Progenitor cell of endocrine pancreas (in vitro differentiated cells): ENCODE measurements at regions not wholly inside any gene's neighbourhood (a gene's known extent, or its start where the extent isn't known, plus 50 kb on each side); places are given as distances from the start of the nearest gene placed in this dataset.

ENCODE experiments used
- DNase-seq: peaks from one replicate; pipeline ENCODE4 v3.0.0; 2021; ENCODE audit warnings: low spot score; ENCODE audit not compliant: unreplicated experiment
- H3K27ac Mint-ChIP-seq: 2 replicates; pipeline ENCODE4 v1.8.0; 2021; ENCODE audit warnings: mild to moderate bottlenecking, moderate library complexity, mixed read lengths
- H3K27me3 Mint-ChIP-seq: 2 replicates; pipeline ENCODE4 v1.8.0; 2021; ENCODE audit warnings: mixed read lengths
- H3K36me3 Mint-ChIP-seq: 2 replicates; pipeline ENCODE4 v1.8.0; 2022; ENCODE audit warnings: mixed read lengths; ENCODE audit not compliant: insufficient read depth
- H3K4me1 Mint-ChIP-seq: 2 replicates; pipeline ENCODE4 v1.8.0; 2021; ENCODE audit warnings: low read depth, mixed read lengths
- H3K4me3 Mint-ChIP-seq: 2 replicates; pipeline ENCODE4 v1.8.0; 2021; ENCODE audit warnings: low read depth, mild to moderate bottlenecking, moderate library complexity, mixed read lengths
- H3K9me3 Mint-ChIP-seq: 2 replicates; pipeline ENCODE4 v1.8.0; 2021; ENCODE audit warnings: low read depth, mixed read lengths
- CTCF ChIP-seq: fragments of 200-600 bp; sonication (generic); IDR thresholded peaks from one replicate; pipeline ENCODE4 v1.5.0; 2021; ENCODE audit warnings: antibody characterized with exemption, mild to moderate bottlenecking; ENCODE audit not compliant: unreplicated experiment

GRCh38 chr4:119946359-119946758, 120.3 kb downstream of the MAD2L1 start:
- DNase-seq: no peak
- H3K4me1 Mint-ChIP-seq: no peaks in the 10 kb centered on the region
- H3K36me3 Mint-ChIP-seq: no peaks in the 10 kb centered on the region
- H3K27ac Mint-ChIP-seq: no peak overlapping the region
- H3K27me3 Mint-ChIP-seq: no peaks in the 10 kb centered on the region
- H3K4me3 Mint-ChIP-seq: no peak overlapping the region
- no peak for TF ChIP-seq CTCF
- H3K9me3 Mint-ChIP-seq: no peaks in the 10 kb centered on the region

- Mint-ChIP-seq H3K4me1 (no peaks in the 10 kb centered on the region), H3K9me3 (no peaks in the 10 kb centered on the region), H3K4me3 (no peak overlapping the region), H3K27me3 (no peaks in the 10 kb centered on the region), H3K27ac (no peak overlapping the region), H3K36me3 (no peaks in the 10 kb centered on the region)
- no peak for TF ChIP-seq CTCF
- no peak for DNase-seq
These were observed 123.8 kb downstream of the MAD2L1 start for GRCh38 chr4:119942806-119943205.

- H3K9me3 Mint-ChIP-seq: no peaks in the 10 kb centered on the region
- H3K4me1 Mint-ChIP-seq: no peaks in the 10 kb centered on the region
- no peak for DNase-seq
- no peaks in the 10 kb centered on the region for H3K36me3 Mint-ChIP-seq
- H3K27ac Mint-ChIP-seq: no peak overlapping the region
- H3K4me3 Mint-ChIP-seq: no peak overlapping the region
- H3K27me3 Mint-ChIP-seq: peaks cover 4% of the 10 kb centered on the region
- TF ChIP-seq CTCF: no peak
These were observed 126.1 kb downstream of the MAD2L1 start for GRCh38 chr4:119940557-119940956.

DNA sequence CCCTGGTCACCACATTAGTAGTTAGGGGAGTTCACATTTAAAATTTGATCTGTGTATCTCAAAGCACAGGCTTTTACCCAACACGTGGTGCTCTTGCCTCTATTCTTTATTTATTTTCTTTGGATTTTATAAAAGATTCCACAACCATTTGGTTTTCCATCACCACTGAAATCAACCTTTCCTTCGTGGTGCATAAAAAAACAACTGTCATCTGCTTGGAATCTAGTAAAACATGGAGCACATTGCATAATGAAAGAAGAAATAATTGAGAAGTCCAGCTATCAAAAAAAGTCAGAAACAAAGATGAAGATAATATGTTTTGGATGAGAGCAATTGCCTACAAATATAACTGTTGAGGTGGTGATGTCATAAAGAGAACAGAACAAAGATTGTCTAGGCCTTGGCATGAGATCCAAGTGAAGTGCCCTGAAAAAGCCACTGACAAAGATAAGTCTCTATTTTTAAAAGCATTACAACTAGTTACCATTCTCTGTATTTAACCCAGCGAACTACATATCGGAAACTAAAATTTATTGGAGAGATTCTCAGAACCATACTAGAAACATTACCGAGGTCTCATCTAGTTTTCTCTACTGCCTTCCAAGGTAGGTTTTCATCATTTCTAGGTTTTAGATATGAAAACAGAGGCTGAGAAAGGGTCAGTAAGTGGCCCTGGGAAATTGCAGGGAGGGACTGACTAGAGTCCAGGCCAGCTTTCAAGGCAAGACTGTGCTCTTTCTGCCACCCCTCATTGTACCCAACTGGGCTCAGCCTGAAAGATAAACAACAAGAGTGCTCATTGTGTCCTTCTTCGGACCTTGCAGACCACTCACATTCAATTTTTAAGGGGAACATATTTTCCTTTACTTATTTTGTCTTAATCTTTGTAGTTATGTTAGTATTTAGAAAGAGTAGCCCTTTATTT, 127.3 kb downstream of the MAD2L1 start:
- no peak overlapping the region for H3K4me3 Mint-ChIP-seq
- no peak for DNase-seq
- H3K27ac Mint-ChIP-seq: no peak overlapping the region
- no peaks in the 10 kb centered on the region for H3K9me3 Mint-ChIP-seq
- H3K27me3 Mint-ChIP-seq: peaks cover 4% of the 10 kb centered on the region
- no peaks in the 10 kb centered on the region for H3K4me1 Mint-ChIP-seq
- no peak for TF ChIP-seq CTCF
- H3K36me3 Mint-ChIP-seq: no peaks in the 10 kb centered on the region

DNA sequence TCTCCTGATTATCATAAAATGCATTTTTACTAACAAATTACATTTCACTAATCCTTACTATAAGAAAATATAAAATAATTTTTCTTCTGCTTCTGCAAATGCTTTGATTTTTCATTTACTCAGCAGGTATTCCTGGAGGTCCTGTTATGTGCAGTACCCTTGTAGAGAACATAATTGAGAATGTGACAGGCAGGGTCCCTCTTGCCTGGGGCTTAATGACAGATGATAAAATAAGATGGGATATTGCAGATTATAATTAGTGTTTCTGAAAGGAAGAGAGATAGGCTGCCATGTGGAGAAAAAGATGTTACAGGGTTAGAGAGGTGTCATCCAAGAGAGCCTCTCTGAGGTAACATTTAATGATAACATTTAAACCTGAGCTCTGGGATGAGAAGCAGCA, 128.9 kb downstream of the MAD2L1 start:
- no peaks in the 10 kb centered on the region for H3K4me1 Mint-ChIP-seq
- H3K9me3 Mint-ChIP-seq: no peaks in the 10 kb centered on the region
- no peak overlapping the region for H3K27ac Mint-ChIP-seq
- no peak overlapping the region for H3K4me3 Mint-ChIP-seq
- DNase-seq: no peak
- H3K27me3 Mint-ChIP-seq: peaks cover 4% of the 10 kb centered on the region
- H3K36me3 Mint-ChIP-seq: no peaks in the 10 kb centered on the region
- no peak for TF ChIP-seq CTCF
